ENCODE measurements at regions not wholly inside any gene's neighbourhood (a gene's known extent, or its start where the extent isn't known, plus 50 kb on each side); places are given as distances from the start of the nearest gene placed in this dataset.

DNA sequence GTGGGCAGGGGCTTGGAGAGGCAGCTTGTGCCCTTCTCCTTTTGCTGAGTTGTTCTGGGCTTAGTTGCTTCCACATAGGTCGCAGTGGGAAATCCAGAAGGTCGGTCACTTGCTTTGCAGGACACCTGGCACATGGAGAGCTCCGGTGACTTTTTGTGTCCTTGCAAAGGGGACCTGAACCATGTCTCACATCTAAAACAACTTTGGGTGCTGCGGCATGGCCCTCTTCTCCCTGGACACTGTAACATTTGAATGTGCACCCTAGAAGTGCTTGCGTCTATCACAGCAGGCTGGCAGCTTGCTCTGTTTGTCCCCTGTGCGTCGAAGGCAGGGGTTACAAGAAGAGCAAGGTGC, 189.9 kb upstream of the TWIST2 start:
- Mint-ChIP-seq H3K27me3 (ENCODE audit: low read depth) (no peaks in the 10 kb centered on the region), H3K27ac (no peak overlapping the region), H3K4me1 (ENCODE audit: low read depth) (no peaks in the 10 kb centered on the region), H3K4me3 (ENCODE audit: low read depth) (no peak overlapping the region), H3K9me3 (peaks cover 4% of the 10 kb centered on the region), H3K36me3 (ENCODE audit: low read depth) (no peaks in the 10 kb centered on the region)
- intact Hi-C loops (cut with micrococcal nuclease): no loop called here
- no peak for DNase-seq (ENCODE audit: low spot score)

- no peaks in the 10 kb centered on the region for H3K4me1 Mint-ChIP-seq (ENCODE audit: low read depth)
- H3K27me3 Mint-ChIP-seq (ENCODE audit: low read depth): peaks cover under 1% of the 10 kb centered on the region
- no peak for DNase-seq (ENCODE audit: low spot score)
- no peak overlapping the region for H3K4me3 Mint-ChIP-seq (ENCODE audit: low read depth)
- intact Hi-C loops (cut with micrococcal nuclease): no loop called here
- peaks cover 5% of the 10 kb centered on the region for H3K9me3 Mint-ChIP-seq
- no peaks in the 10 kb centered on the region for H3K36me3 Mint-ChIP-seq (ENCODE audit: low read depth)
- no peak overlapping the region for H3K27ac Mint-ChIP-seq
Measured at GRCh38 chr2:238658820-238659219, 189.1 kb upstream of the TWIST2 start.

DNA sequence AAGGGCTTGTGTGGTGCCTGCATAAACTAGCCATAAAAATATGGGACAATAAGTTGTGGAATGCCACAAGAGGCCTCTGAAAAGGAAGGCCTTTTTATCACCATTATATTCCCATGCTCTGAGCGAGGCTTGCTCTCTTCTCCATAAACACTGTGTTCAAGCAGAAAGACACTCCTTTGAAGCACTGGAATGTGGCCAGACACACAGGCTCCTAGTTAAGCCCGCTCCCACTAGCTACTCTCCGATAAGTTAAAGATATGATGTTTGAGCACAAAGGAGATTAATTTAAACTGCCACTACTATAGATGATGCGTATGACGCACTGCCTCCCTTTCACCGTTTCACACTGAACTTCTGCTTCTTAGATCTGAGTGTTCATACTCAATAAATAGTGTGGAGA, 188.7 kb upstream of the TWIST2 start:
- intact Hi-C loops (cut with micrococcal nuclease): no loop called here
- Mint-ChIP-seq H3K4me1 (ENCODE audit: low read depth) (no peaks in the 10 kb centered on the region), H3K9me3 (peaks cover 8% of the 10 kb centered on the region), H3K27me3 (ENCODE audit: low read depth) (peaks cover 2% of the 10 kb centered on the region), H3K27ac (no peak overlapping the region), H3K4me3 (ENCODE audit: low read depth) (no peak overlapping the region), H3K36me3 (ENCODE audit: low read depth) (no peaks in the 10 kb centered on the region)
- DNase-seq (ENCODE audit: low spot score): no peak

- intact Hi-C loops (cut with micrococcal nuclease): no loop called here
- peaks cover 9% of the 10 kb centered on the region for H3K27me3 Mint-ChIP-seq (ENCODE audit: low read depth)
- H3K36me3 Mint-ChIP-seq (ENCODE audit: low read depth): no peaks in the 10 kb centered on the region
- no peak for DNase-seq (ENCODE audit: low spot score)
- H3K4me1 Mint-ChIP-seq (ENCODE audit: low read depth): no peaks in the 10 kb centered on the region
- peaks cover 8% of the 10 kb centered on the region for H3K9me3 Mint-ChIP-seq
- H3K27ac Mint-ChIP-seq: no peak overlapping the region
- no peak overlapping the region for H3K4me3 Mint-ChIP-seq (ENCODE audit: low read depth)
Measured at GRCh38 chr2:238663586-238663985, 184.3 kb upstream of the TWIST2 start.

DNA sequence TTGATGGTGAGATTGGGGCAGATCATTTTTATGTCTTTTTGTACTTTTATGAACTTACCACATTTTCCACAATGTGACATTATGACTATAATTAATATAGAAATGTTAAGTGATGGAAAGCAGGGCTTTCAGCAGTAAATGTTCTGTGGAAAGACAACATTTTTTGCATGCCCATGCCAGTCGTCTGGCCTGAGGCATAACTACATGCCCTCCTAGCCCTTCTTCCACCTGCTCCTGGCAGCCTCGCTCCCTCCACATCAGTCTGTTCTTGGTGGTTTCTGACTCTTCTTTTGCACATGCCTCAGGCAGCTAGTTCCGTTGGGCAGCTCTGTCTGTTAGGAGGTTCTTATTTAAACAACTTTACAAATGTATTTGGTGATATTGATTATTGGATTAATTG, 182.0 kb upstream of the TWIST2 start:
- H3K9me3 Mint-ChIP-seq: peaks cover 14% of the 10 kb centered on the region
- no peak for DNase-seq (ENCODE audit: low spot score)
- no peak overlapping the region for H3K4me3 Mint-ChIP-seq (ENCODE audit: low read depth)
- H3K4me1 Mint-ChIP-seq (ENCODE audit: low read depth): peaks cover 3% of the 10 kb centered on the region
- intact Hi-C loops (cut with micrococcal nuclease): no loop called here
- no peaks in the 10 kb centered on the region for H3K36me3 Mint-ChIP-seq (ENCODE audit: low read depth)
- H3K27me3 Mint-ChIP-seq (ENCODE audit: low read depth): peaks cover 9% of the 10 kb centered on the region
- no peak overlapping the region for H3K27ac Mint-ChIP-seq

- Mint-ChIP-seq H3K9me3 (peaks cover 11% of the 10 kb centered on the region), H3K4me3 (ENCODE audit: low read depth) (no peak overlapping the region), H3K4me1 (ENCODE audit: low read depth) (peaks cover 3% of the 10 kb centered on the region), H3K27me3 (ENCODE audit: low read depth) (peaks cover 9% of the 10 kb centered on the region), H3K36me3 (ENCODE audit: low read depth) (no peaks in the 10 kb centered on the region), H3K27ac (no peak overlapping the region)
- intact Hi-C loops (cut with micrococcal nuclease): no loop called here
- no peak for DNase-seq (ENCODE audit: low spot score)
Measured at GRCh38 chr2:238666543-238666942, 181.3 kb upstream of the TWIST2 start.

- H3K27ac Mint-ChIP-seq: no peak overlapping the region
- H3K27me3 Mint-ChIP-seq (ENCODE audit: low read depth): peaks cover 9% of the 10 kb centered on the region
- H3K36me3 Mint-ChIP-seq (ENCODE audit: low read depth): no peaks in the 10 kb centered on the region
- DNase-seq (ENCODE audit: low spot score): no peak
- H3K4me3 Mint-ChIP-seq (ENCODE audit: low read depth): no peak overlapping the region
- peaks cover 3% of the 10 kb centered on the region for H3K4me1 Mint-ChIP-seq (ENCODE audit: low read depth)
- H3K9me3 Mint-ChIP-seq: peaks cover 11% of the 10 kb centered on the region
- intact Hi-C loops (cut with micrococcal nuclease): no loop called here
Measured at GRCh38 chr2:238667008-238667407, 180.9 kb upstream of the TWIST2 start.

GRCh38 chr2:238667639-238668038, 180.2 kb upstream of the TWIST2 start:
- intact Hi-C loops (cut with micrococcal nuclease): no loop called here
- H3K4me1 Mint-ChIP-seq (ENCODE audit: low read depth): peaks cover 3% of the 10 kb centered on the region
- no peak for DNase-seq (ENCODE audit: low spot score)
- H3K36me3 Mint-ChIP-seq (ENCODE audit: low read depth): no peaks in the 10 kb centered on the region
- H3K9me3 Mint-ChIP-seq: peaks cover 11% of the 10 kb centered on the region
- peaks cover 13% of the 10 kb centered on the region for H3K27me3 Mint-ChIP-seq (ENCODE audit: low read depth)
- H3K27ac Mint-ChIP-seq: no peak overlapping the region
- H3K4me3 Mint-ChIP-seq (ENCODE audit: low read depth): no peak overlapping the region

DNA sequence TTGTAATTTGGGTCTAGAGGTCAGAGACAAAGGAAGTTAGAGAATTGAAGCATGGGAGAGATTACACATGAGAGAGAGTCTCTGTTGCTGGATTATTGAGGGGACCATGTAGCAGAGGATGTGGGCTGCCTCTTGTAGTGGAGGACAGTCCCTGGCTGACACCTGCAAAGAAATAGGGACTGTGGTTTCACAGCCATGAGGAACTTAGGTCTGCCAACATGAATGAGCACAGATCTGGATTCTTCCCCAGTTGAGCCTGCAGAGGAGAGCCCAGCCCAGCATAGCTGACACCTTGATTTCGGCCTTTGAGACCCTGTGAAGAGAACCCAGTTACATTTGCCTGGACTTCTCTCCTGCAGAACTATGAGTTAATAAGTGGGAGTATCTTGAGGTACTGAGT, 179.5 kb upstream of the TWIST2 start:
- Mint-ChIP-seq H3K4me3 (ENCODE audit: low read depth) (no peak overlapping the region), H3K27ac (no peak overlapping the region), H3K4me1 (ENCODE audit: low read depth) (peaks cover 3% of the 10 kb centered on the region), H3K27me3 (ENCODE audit: low read depth) (peaks cover 13% of the 10 kb centered on the region), H3K9me3 (peaks cover 11% of the 10 kb centered on the region), H3K36me3 (ENCODE audit: low read depth) (no peaks in the 10 kb centered on the region)
- intact Hi-C loops (cut with micrococcal nuclease): no loop called here
- no peak for DNase-seq (ENCODE audit: low spot score)

DNA sequence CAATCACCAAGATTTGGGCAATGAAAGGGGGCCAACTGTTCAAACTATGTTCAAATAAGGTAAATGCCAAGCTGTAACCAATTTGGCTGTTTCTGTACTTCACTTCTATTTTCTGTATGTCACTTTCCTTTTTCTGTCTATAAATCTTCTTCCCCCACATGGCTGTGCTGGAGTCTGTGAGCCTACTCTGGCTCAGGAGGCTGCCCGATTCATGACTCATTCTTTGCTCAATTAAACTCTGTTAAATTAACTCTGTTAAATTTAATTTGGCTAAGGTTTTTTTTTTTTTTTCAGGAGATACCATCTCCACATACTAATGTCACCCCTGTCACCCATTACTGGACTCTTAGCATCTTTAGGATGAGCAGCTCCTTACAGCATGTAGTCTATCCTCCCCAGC, 178.8 kb upstream of the TWIST2 start:
- intact Hi-C loops (cut with micrococcal nuclease): no loop called here
- peaks cover 11% of the 10 kb centered on the region for H3K27me3 Mint-ChIP-seq (ENCODE audit: low read depth)
- H3K36me3 Mint-ChIP-seq (ENCODE audit: low read depth): no peaks in the 10 kb centered on the region
- peaks cover 3% of the 10 kb centered on the region for H3K4me1 Mint-ChIP-seq (ENCODE audit: low read depth)
- H3K9me3 Mint-ChIP-seq: peaks cover 7% of the 10 kb centered on the region
- DNase-seq (ENCODE audit: low spot score): no peak
- no peak overlapping the region for H3K27ac Mint-ChIP-seq
- H3K4me3 Mint-ChIP-seq (ENCODE audit: low read depth): no peak overlapping the region

DNA sequence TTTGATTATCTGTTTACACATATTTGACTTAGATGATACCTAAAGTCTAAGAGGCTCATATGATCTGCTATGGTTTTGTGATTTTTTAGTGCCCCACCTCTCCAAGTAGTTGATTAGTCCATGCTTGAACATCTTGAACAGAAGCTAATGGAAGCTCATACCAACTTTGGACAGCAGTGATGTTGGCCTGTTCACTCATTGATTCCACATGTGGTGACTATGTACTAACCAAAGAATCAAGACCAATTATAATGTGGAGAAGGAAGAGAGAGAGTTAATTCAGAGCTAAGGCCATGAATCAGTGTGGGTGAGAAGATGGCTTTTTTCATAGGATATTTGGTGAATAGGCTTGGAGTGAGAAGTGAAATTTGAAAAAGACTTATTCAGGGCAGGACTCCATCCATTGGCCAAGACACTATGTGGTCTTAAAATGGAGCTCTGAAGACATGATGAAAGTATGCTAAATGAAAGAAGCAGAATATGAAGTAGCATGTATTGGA, 178.3 kb upstream of the TWIST2 start:
- no peak for DNase-seq (ENCODE audit: low spot score)
- no peak overlapping the region for H3K4me3 Mint-ChIP-seq (ENCODE audit: low read depth)
- H3K27me3 Mint-ChIP-seq (ENCODE audit: low read depth): peaks cover 11% of the 10 kb centered on the region
- no peak overlapping the region for H3K27ac Mint-ChIP-seq
- H3K4me1 Mint-ChIP-seq (ENCODE audit: low read depth): peaks cover 3% of the 10 kb centered on the region
- H3K9me3 Mint-ChIP-seq: peaks cover 7% of the 10 kb centered on the region
- H3K36me3 Mint-ChIP-seq (ENCODE audit: low read depth): no peaks in the 10 kb centered on the region
- intact Hi-C loops (cut with micrococcal nuclease): no loop called here

GRCh38 chr2:238670111-238670585, 177.7 kb upstream of the TWIST2 start:
- peaks cover 3% of the 10 kb centered on the region for H3K4me1 Mint-ChIP-seq (ENCODE audit: low read depth)
- H3K36me3 Mint-ChIP-seq (ENCODE audit: low read depth): no peaks in the 10 kb centered on the region
- no peak overlapping the region for H3K4me3 Mint-ChIP-seq (ENCODE audit: low read depth)
- H3K27me3 Mint-ChIP-seq (ENCODE audit: low read depth): peaks cover 9% of the 10 kb centered on the region
- H3K27ac Mint-ChIP-seq: no peak overlapping the region
- intact Hi-C loops (cut with micrococcal nuclease): no loop called here
- DNase-seq (ENCODE audit: low spot score): no peak
- H3K9me3 Mint-ChIP-seq: peaks cover 7% of the 10 kb centered on the region

DNA sequence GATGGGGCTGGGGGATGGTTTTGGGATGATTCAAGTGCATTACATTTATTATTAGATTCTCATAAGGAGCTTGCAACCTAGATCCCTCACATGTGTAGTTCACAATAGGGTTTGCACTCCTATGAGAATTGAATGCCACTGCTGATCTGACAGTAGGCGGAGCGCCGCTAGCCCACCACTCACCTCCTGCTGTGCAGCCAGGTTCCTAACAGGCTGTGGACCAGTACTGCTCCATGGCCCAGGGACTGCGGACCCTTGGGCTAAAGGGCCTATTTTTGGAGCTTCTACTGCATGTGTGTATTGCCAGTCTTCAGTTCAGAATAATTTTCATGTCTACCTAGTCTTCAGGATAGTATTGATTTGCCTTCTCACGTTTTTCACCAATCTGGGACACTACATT, 165.3 kb upstream of the TWIST2 start:
- intact Hi-C loops (cut with micrococcal nuclease): no loop called here
- peaks cover 8% of the 10 kb centered on the region for H3K9me3 Mint-ChIP-seq

More for the DNA sequence above, 165.3 kb upstream of the TWIST2 start:
- no peak for DNase-seq (ENCODE audit: low spot score)
- peaks cover 12% of the 10 kb centered on the region for H3K4me1 Mint-ChIP-seq (ENCODE audit: low read depth)
- H3K27me3 Mint-ChIP-seq (ENCODE audit: low read depth): peaks cover 21% of the 10 kb centered on the region
- peaks cover 2% of the 10 kb centered on the region for H3K36me3 Mint-ChIP-seq (ENCODE audit: low read depth)
- H3K4me3 Mint-ChIP-seq (ENCODE audit: low read depth): no peak overlapping the region
- no peak overlapping the region for H3K27ac Mint-ChIP-seq

Data from activated T-helper 2 cell treated with anti-CD3 and anti-CD28 coated beads, Interferon-gamma antibody, Interleukin-2, Interleukin-4, amounts not matched to agents 10 μg/mL and 5 μg/mL and 100 μg/mL, durations not matched to agents 14 hours and 24 hours and 36 hours (primary cell).